ENCODE measurements at regions not wholly inside any gene's neighbourhood (a gene's known extent, or its start where the extent isn't known, plus 50 kb on each side); places are given as distances from the start of the nearest gene placed in this dataset.
"Not testable (repeated sequence)": the region's sequence is repeated elsewhere in the genome, so short reads cannot be mapped to it uniquely, and the experiment has no call there.

DNA sequence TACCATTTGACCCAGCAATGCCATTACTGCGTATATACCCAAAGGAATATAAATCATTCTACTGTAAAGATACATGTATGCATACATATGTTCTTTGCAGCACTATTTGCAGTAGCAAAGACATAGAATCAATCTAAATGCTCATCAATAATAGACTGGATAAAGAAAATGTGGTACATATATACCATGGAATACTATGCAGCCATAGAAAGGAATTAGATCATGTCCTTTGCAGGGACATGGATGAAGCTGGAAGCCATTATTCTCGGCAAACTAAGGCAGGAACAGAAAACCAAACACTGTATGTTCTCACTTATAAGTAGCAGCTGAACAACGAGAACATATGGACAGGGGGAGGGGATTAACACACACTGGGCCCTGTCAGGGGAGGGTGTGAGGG lies 54.8 kb upstream of the ZNF30 start:
- H3K4me3 ChIP-seq (ENCODE audit: low read length in 3 of 3); H3K9me3 ChIP-seq (ENCODE audit: control insufficient read depth in 2 of 3, insufficient read depth in 1 of 3, low read length in 3 of 3); H3K4me1 ChIP-seq (ENCODE audit: control insufficient read depth in 2 of 3, insufficient read depth in 2 of 3, low read depth in 1 of 3, low read length in 3 of 3); DNase-seq; FAIRE-seq; H3K27ac ChIP-seq (ENCODE audit: low read depth in 2 of 2, low read length in 2 of 2); H3K9ac ChIP-seq (ENCODE audit: low read length in 3 of 3); H3K36me3 ChIP-seq (ENCODE audit: control insufficient read depth in 2 of 3, insufficient read depth in 3 of 3, low read length in 3 of 3); intact Hi-C loops (cut with DNase I); H3K27me3 ChIP-seq (ENCODE audit: control insufficient read depth, insufficient read depth, low read length): not testable (repeated sequence)

DNA sequence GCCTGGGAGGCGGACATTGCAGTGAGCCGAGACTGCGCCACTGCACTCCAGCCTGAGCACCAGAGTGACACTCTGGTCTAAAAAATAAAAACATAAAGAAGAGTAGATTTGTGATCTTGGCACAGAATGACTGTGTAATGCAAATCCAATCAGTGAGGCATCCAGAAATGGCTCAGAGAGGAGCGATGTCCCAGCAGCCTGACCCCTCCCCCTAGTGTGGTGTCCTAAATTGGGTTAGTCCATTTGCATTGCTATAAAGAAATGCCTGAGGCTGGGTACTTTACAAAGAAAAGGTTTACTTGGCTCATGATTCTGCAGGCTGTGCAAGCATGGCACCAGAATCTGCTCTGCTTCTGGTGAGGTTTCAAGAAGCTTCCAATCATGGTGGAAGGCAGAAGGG lies 59.1 kb upstream of the ZNF30 start:
- FAIRE-seq = no peak
- Histone ChIP-seq H3K4me3 (ENCODE audit: low read length in 3 of 3) (no peak overlapping the region), H3K4me1 (ENCODE audit: control insufficient read depth in 2 of 3, insufficient read depth in 2 of 3, low read depth in 1 of 3, low read length in 3 of 3) (no peaks in the 10 kb centered on the region), H3K9ac (ENCODE audit: low read length in 3 of 3) (no peak overlapping the region), H3K27ac (ENCODE audit: low read depth in 2 of 2, low read length in 2 of 2) (no peak overlapping the region), H3K36me3 (ENCODE audit: control insufficient read depth in 2 of 3, insufficient read depth in 3 of 3, low read length in 3 of 3) (no peaks in the 10 kb centered on the region), H3K27me3 (ENCODE audit: control insufficient read depth, insufficient read depth, low read length) (no peaks in the 10 kb centered on the region), H3K9me3 (ENCODE audit: control insufficient read depth in 2 of 3, insufficient read depth in 1 of 3, low read length in 3 of 3) (peaks cover 0 to 2% (median 0%) of the 10 kb centered on the region in 3 donors)
- no peak for DNase-seq
- TF ChIP-seq, protein P1, sequence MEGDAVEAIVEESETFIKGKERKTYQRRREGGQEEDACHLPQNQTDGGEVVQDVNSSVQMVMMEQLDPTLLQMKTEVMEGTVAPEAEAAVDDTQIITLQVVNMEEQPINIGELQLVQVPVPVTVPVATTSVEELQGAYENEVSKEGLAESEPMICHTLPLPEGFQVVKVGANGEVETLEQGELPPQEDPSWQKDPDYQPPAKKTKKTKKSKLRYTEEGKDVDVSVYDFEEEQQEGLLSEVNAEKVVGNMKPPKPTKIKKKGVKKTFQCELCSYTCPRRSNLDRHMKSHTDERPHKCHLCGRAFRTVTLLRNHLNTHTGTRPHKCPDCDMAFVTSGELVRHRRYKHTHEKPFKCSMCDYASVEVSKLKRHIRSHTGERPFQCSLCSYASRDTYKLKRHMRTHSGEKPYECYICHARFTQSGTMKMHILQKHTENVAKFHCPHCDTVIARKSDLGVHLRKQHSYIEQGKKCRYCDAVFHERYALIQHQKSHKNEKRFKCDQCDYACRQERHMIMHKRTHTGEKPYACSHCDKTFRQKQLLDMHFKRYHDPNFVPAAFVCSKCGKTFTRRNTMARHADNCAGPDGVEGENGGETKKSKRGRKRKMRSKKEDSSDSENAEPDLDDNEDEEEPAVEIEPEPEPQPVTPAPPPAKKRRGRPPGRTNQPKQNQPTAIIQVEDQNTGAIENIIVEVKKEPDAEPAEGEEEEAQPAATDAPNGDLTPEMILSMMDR (IDR thresholded peaks at IDR 0.05; ENCODE audit: borderline replicate concordance, extremely low read depth, insufficient read depth) = no peak
- intact Hi-C loops (cut with DNase I) = no loop called here

DNA sequence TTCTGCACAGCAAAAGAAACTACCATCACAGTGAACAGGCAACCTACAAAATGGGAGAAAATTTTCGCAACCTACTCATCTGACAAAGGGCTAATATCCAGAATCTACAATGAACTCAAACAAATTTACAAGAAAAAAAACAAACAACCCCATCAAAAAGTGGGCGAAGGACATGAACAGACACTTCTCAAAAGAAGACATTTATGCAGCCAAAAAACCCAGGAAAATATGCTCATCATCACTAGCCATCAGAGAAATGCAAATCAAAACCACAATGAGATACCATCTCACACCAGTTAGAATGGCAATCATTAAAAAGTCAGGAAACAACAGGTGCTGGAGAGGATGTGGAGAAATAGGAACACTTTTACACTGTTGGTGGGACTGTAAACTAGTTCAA lies 61.5 kb upstream of the ZNF30 start:
- H3K4me1 ChIP-seq (ENCODE audit: control insufficient read depth in 2 of 3, insufficient read depth in 2 of 3, low read depth in 1 of 3, low read length in 3 of 3); H3K27me3 ChIP-seq (ENCODE audit: control insufficient read depth, insufficient read depth, low read length); H3K9ac ChIP-seq (ENCODE audit: low read length in 3 of 3); H3K36me3 ChIP-seq (ENCODE audit: control insufficient read depth in 2 of 3, insufficient read depth in 3 of 3, low read length in 3 of 3); DNase-seq; H3K27ac ChIP-seq (ENCODE audit: low read depth in 2 of 2, low read length in 2 of 2); H3K4me3 ChIP-seq (ENCODE audit: low read length in 3 of 3); intact Hi-C loops (cut with DNase I); H3K9me3 ChIP-seq (ENCODE audit: control insufficient read depth in 2 of 3, insufficient read depth in 1 of 3, low read length in 3 of 3); FAIRE-seq: not testable (repeated sequence)

DNA sequence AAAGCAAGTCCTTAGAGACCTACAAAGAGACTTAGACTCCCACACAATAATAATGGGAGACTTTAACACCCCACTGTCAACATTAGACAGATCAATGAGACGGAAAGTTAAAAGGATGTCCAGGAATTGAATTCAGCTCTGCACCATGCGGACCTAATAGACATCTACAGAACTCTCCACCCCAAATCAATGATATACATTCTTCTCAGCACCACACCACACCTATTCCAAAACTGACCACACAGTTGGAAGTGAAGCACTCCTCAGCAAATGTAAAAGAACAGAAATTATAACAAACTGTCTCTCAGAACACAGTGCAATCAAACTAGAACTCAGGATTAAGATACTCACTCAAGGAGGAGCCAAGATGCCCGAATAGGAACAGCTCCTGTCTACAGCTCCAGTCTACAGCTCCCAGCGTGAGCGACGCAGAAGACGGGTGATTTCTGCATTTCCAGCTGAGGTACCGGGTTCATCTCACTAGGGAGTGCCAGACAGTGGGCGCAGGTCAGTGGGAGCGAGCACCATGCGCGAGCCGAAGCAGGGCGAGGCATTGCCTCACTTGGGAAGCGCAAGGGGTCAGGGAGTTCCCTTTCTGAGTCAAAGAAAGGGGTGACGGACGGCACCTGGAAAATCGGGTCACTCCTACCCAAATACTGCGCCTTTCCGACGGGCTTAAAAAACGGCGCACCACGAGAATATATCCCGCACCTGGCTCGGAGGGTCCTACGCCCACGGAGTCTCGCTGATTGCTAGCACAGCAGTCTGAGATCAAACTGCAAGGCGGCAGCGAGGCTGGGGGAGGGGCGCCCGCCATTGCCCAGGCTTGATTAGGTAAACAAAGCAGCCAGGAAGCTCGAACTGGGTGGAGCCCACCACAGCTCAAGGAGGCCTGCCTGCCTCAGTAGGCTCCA lies 66.6 kb upstream of the ZNF30 start:
- FAIRE-seq; intact Hi-C loops (cut with DNase I); H3K4me1 ChIP-seq (ENCODE audit: control insufficient read depth in 2 of 3, insufficient read depth in 2 of 3, low read depth in 1 of 3, low read length in 3 of 3); H3K9me3 ChIP-seq (ENCODE audit: control insufficient read depth in 2 of 3, insufficient read depth in 1 of 3, low read length in 3 of 3); H3K36me3 ChIP-seq (ENCODE audit: control insufficient read depth in 2 of 3, insufficient read depth in 3 of 3, low read length in 3 of 3); H3K9ac ChIP-seq (ENCODE audit: low read length in 3 of 3); H3K27me3 ChIP-seq (ENCODE audit: control insufficient read depth, insufficient read depth, low read length); H3K27ac ChIP-seq (ENCODE audit: low read depth in 2 of 2, low read length in 2 of 2): not testable (repeated sequence)
- H3K4me3 ChIP-seq (ENCODE audit: low read length in 3 of 3) = peak overlapping the region in 2 of 3 donors; percentile 31 to 41
- DNase-seq = peak in 1 of 5 donors; percentile 5

DNA sequence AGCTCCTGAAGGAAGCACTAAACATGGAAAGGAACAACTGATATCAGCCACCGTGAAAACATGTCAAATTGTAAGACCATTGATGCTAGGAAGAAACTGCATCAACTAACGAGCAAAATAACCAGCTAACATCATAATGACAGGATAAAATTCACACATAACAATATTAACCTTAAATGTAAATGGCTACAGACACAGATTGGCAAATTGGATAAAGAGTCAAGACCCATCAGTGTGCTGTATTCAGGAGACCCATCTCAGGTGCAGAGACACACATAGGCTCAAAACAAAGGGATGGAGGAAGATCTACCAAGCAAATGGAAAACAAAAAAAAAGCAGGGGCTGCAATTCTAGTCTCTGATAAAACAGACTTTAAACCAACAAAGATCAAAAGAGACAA lies 67.4 kb upstream of the ZNF30 start:
- H3K27me3 ChIP-seq (ENCODE audit: control insufficient read depth, insufficient read depth, low read length); FAIRE-seq; H3K4me3 ChIP-seq (ENCODE audit: low read length in 3 of 3); H3K27ac ChIP-seq (ENCODE audit: low read depth in 2 of 2, low read length in 2 of 2); H3K9me3 ChIP-seq (ENCODE audit: control insufficient read depth in 2 of 3, insufficient read depth in 1 of 3, low read length in 3 of 3); H3K4me1 ChIP-seq (ENCODE audit: control insufficient read depth in 2 of 3, insufficient read depth in 2 of 3, low read depth in 1 of 3, low read length in 3 of 3); H3K9ac ChIP-seq (ENCODE audit: low read length in 3 of 3); H3K36me3 ChIP-seq (ENCODE audit: control insufficient read depth in 2 of 3, insufficient read depth in 3 of 3, low read length in 3 of 3); intact Hi-C loops (cut with DNase I); DNase-seq: not testable (repeated sequence)

All from kidney (tissue), 13 donors.